ENCODE measurements at regions not wholly inside any gene's neighbourhood (a gene's known extent, or its start where the extent isn't known, plus 50 kb on each side); places are given as distances from the start of the nearest gene placed in this dataset.

DNA sequence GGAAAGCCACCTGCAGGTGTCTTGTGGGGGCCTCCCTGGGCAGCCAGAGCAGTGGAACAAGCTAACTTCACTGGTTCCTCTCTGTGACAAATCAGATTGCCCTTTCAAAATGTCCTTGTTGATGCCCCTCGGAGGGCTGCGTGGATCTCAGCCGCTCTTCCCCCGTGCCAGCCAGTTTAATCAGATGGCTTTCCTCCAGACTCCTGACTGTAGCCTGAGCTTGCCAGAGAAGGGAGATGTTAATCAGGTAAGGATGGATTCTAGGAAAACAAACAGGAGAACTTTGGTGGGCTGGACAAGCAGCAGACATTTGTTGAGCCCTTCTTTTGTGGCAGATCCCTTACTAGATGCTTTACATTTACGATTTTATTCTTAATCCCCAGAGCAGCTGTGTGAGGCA is 88.2 kb downstream of the DMRTA2 start:
- Histone ChIP-seq H3K4me2 (ENCODE audit: low read length) (no peak overlapping the region), H3K36me3 (ENCODE audit: insufficient read depth, low read length) (no peaks in the 10 kb centered on the region), H4K20me1 (ENCODE audit: insufficient read depth, low read length) (no peaks in the 10 kb centered on the region), H3K4me3 (ENCODE audit: low read depth, low read length, poor library complexity, severe bottlenecking) (no peak overlapping the region), H3K4me1 (ENCODE audit: insufficient read depth, low read length, poor library complexity, severe bottlenecking) (no peaks in the 10 kb centered on the region), H3K9me3 (ENCODE audit: low read length) (no peaks in the 10 kb centered on the region), H3K79me2 (ENCODE audit: insufficient read depth, low read depth, low read length) (no peaks in the 10 kb centered on the region), H3K9me2 (ENCODE audit: insufficient read depth, low read length) (no peaks in the 10 kb centered on the region), H2AFZ (ENCODE audit: low read length) (no peak overlapping the region), H3K27ac (ENCODE audit: low read depth, low read length, poor library complexity, severe bottlenecking) (no peak overlapping the region)
- no TSS peak for BruUV-seq (replicated peaks)
- intact Hi-C loops (cut with micrococcal nuclease; ENCODE audit: unreplicated experiment) = no loop called here
- ChIA-PET POLR2A (no interaction called here), CTCF (ENCODE audit: unreplicated experiment) (no interaction called here)
- no peak for DNase-seq (ENCODE audit: low spot score)
- no peak for TF ChIP-seq EZH2phosphoT487 (IDR thresholded peaks at IDR 0.05; ENCODE audit: borderline replicate concordance, low read depth, low read length)
- TF ChIP-seq, protein P1, sequence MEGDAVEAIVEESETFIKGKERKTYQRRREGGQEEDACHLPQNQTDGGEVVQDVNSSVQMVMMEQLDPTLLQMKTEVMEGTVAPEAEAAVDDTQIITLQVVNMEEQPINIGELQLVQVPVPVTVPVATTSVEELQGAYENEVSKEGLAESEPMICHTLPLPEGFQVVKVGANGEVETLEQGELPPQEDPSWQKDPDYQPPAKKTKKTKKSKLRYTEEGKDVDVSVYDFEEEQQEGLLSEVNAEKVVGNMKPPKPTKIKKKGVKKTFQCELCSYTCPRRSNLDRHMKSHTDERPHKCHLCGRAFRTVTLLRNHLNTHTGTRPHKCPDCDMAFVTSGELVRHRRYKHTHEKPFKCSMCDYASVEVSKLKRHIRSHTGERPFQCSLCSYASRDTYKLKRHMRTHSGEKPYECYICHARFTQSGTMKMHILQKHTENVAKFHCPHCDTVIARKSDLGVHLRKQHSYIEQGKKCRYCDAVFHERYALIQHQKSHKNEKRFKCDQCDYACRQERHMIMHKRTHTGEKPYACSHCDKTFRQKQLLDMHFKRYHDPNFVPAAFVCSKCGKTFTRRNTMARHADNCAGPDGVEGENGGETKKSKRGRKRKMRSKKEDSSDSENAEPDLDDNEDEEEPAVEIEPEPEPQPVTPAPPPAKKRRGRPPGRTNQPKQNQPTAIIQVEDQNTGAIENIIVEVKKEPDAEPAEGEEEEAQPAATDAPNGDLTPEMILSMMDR (conservative IDR thresholded peaks at IDR 0.05; ENCODE audit: low read length) = no peak

DNA sequence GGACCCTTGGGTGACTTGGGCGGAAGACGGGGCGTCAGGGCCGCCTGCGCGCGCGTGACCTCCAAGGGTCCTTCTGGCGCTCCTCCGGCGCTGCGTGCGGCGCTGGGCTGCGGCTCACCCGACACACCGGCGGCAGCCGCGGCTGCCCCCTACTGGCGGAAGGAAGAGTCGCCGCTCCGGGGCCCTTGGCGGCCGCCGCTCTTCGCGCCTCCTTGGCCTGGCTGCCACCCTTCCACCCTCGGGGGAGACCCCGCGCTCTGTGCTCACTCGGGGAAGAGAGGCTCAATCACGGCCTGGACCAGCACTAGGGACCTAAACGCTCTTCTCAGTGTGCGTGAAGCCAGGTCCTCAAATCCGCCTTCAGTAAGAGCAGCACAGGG is 89.7 kb downstream of the DMRTA2 start:
- peak; percentile 51 for DNase-seq (ENCODE audit: low spot score)
- Histone ChIP-seq H3K9me2 (ENCODE audit: insufficient read depth, low read length) (no peaks in the 10 kb centered on the region), H3K4me3 (ENCODE audit: low read depth, low read length, poor library complexity, severe bottlenecking) (peak overlapping the region; percentile 44), H2AFZ (ENCODE audit: low read length) (peak overlapping the region; percentile 20; the same call in 1 of the 2 replicates), H3K4me2 (ENCODE audit: low read length) (peak overlapping the region; percentile 46; the same call in 1 of the 2 replicates), H3K9me3 (ENCODE audit: low read length) (no peaks in the 10 kb centered on the region), H3K36me3 (ENCODE audit: insufficient read depth, low read length) (no peaks in the 10 kb centered on the region), H3K79me2 (ENCODE audit: insufficient read depth, low read depth, low read length) (no peaks in the 10 kb centered on the region), H3K4me1 (ENCODE audit: insufficient read depth, low read length, poor library complexity, severe bottlenecking) (no peaks in the 10 kb centered on the region), H4K20me1 (ENCODE audit: insufficient read depth, low read length) (no peaks in the 10 kb centered on the region), H3K27ac (ENCODE audit: low read depth, low read length, poor library complexity, severe bottlenecking) (no peak overlapping the region)
- intact Hi-C loops (cut with micrococcal nuclease; ENCODE audit: unreplicated experiment) = no loop called here
- ChIA-PET POLR2A (interaction anchor here (0.6 kb wide), 1 partner anchor 741 kb away, joined by 3 read pairs; no protein-coding TSS in a partner anchor), CTCF (ENCODE audit: unreplicated experiment) (no interaction called here)
- TF ChIP-seq, protein P1 (conservative IDR thresholded peaks at IDR 0.05; ENCODE audit: low read length) = peak; percentile 67
- TF ChIP-seq EZH2phosphoT487 (IDR thresholded peaks at IDR 0.05; ENCODE audit: borderline replicate concordance, low read depth, low read length) = no peak
- BruUV-seq (replicated peaks) = no TSS peak

DNA sequence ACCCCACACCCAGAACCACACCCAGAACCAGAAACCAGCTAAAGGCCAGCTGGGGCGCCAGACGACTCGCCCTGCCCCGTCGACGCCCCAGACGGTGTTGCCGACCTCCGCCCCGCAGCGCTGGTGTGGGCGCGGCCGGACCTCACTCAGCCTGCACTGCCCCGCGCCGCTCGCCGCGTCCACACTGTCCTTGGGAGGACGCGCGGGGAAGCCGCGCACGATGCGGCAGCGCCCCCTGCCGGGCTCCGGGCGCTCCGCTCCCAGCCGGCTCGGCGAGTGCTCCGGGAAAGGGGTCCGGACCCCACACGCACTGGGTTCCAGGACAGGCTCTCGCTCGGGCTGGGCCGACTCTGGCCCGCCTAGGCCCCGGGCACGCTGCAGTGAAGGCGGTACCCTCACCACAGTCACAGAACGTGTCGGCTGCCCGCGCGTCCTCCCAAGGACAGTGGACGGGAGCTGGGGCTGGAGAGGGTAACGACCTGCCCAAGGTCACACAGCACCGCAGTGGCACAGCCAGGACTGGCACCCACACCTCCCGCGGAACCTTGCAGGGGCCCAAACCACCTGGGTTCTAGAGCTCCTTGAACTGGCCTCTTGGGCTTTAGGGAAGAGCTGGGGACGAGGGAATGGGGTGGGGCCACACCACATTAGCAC is 90.2 kb downstream of the DMRTA2 start:
- peak overlapping the region; percentile 20; the same call in 1 of the 2 replicates for H2AFZ ChIP-seq (ENCODE audit: low read length)
- peak; percentile 41 for DNase-seq (ENCODE audit: low spot score)
- H3K4me1 ChIP-seq (ENCODE audit: insufficient read depth, low read length, poor library complexity, severe bottlenecking) = no peaks in the 10 kb centered on the region
- POLR2A ChIA-PET = interaction anchor here (0.6 kb wide), 1 partner anchor 742 kb away, joined by 3 read pairs; no protein-coding TSS in a partner anchor
- BruUV-seq (replicated peaks) = no TSS peak
- peak overlapping the region; percentile 44 for H3K4me3 ChIP-seq (ENCODE audit: low read depth, low read length, poor library complexity, severe bottlenecking)
- H3K36me3 ChIP-seq (ENCODE audit: insufficient read depth, low read length) = no peaks in the 10 kb centered on the region
- H3K9me2 ChIP-seq (ENCODE audit: insufficient read depth, low read length) = no peaks in the 10 kb centered on the region
- H3K79me2 ChIP-seq (ENCODE audit: insufficient read depth, low read depth, low read length) = no peaks in the 10 kb centered on the region
- TF ChIP-seq, protein P1 (conservative IDR thresholded peaks at IDR 0.05; ENCODE audit: low read length) = peak; percentile 74
- no peak for TF ChIP-seq EZH2phosphoT487 (IDR thresholded peaks at IDR 0.05; ENCODE audit: borderline replicate concordance, low read depth, low read length)
- intact Hi-C loops (cut with micrococcal nuclease; ENCODE audit: unreplicated experiment) = no loop called here
- H3K9me3 ChIP-seq (ENCODE audit: low read length) = no peaks in the 10 kb centered on the region
- CTCF ChIA-PET (ENCODE audit: unreplicated experiment) = no interaction called here
- H4K20me1 ChIP-seq (ENCODE audit: insufficient read depth, low read length) = no peaks in the 10 kb centered on the region
- H3K27ac ChIP-seq (ENCODE audit: low read depth, low read length, poor library complexity, severe bottlenecking) = no peak overlapping the region
- H3K4me2 ChIP-seq (ENCODE audit: low read length) = peak overlapping the region; percentile 46; the same call in 1 of the 2 replicates
